A673 (cell line): ENCODE measurements at regions not wholly inside any gene's neighbourhood (a gene's known extent, or its start where the extent isn't known, plus 50 kb on each side); places are given as distances from the start of the nearest gene placed in this dataset.

Source experiments
- BruUV-seq: library from RNA; stranded (reverse); fragments of 400-500 nt; replicated peaks from 2 replicates; lab custom pipeline; 2021; lab: Mats Ljungman, UMichigan
- CTCF ChIA-PET: fragments of 300-600 bp; sonication (Branson Sonifier 250); formaldehyde crosslinking; loops from one replicate; lab custom pipeline; 2022; ENCODE audit warnings: antibody characterized with exemption; lab: Charles Lee
- POLR2A ChIA-PET: fragments of 300-600 bp; sonication (Branson Sonifier 250); formaldehyde crosslinking; loops from one replicate; lab custom pipeline; 2022; ENCODE audit warnings: antibody characterized with exemption; ENCODE audit not compliant: low non-redundant PET; lab: Charles Lee
- DNase-seq: peaks from one replicate; pipeline ENCODE4 v3.0.0-alpha.2; 2015; ENCODE audit warnings: low spot score
- H3K27ac ChIP-seq: fragments of 200-600 bp; sonication (generic); 2 replicates; pipeline ENCODE4 v1.5.1; 2016; ENCODE audit warnings: mixed run types, low read depth, mild to moderate bottlenecking, mixed read lengths, antibody characterized with exemption, low read length; ENCODE audit not compliant: poor library complexity, severe bottlenecking
- H3K27me3 ChIP-seq: fragments of 200-600 bp; sonication (generic); replicated peaks from 2 replicates; pipeline ENCODE4 v1.6.1; 2017; ENCODE audit warnings: mixed run types, low read depth, mild to moderate bottlenecking, mixed read lengths, antibody characterized with exemption, low read length; ENCODE audit not compliant: insufficient read depth, poor library complexity
- H3K36me3 ChIP-seq: fragments of 200-600 bp; sonication (generic); 2 replicates; pipeline ENCODE4 v1.6.1; 2016; ENCODE audit warnings: mixed run types, mild to moderate bottlenecking, mixed read lengths, antibody characterized with exemption, low read length; ENCODE audit not compliant: insufficient read depth, poor library complexity, severe bottlenecking
- H3K4me1 ChIP-seq: fragments of 200-600 bp; sonication (generic); 2 replicates; pipeline ENCODE4 v1.6.1; 2017; ENCODE audit warnings: mixed run types, mild to moderate bottlenecking, mixed read lengths, antibody characterized with exemption, low read length; ENCODE audit not compliant: insufficient read depth, poor library complexity, severe bottlenecking
- H3K4me3 ChIP-seq: fragments of 200-600 bp; sonication (generic); 2 replicates; pipeline ENCODE4 v1.5.1; 2016; ENCODE audit warnings: low read depth, mixed run types, mild to moderate bottlenecking, mixed read lengths, low read length; ENCODE audit not compliant: poor library complexity, severe bottlenecking
- H3K9me3 ChIP-seq: fragments of 200-600 bp; sonication (generic); 2 replicates; pipeline ENCODE4 v1.6.1; 2016; ENCODE audit warnings: mixed run types, low read depth, mild to moderate bottlenecking, mixed read lengths, antibody characterized with exemption, low read length; ENCODE audit not compliant: poor library complexity, severe bottlenecking
- EZH2 ChIP-seq: fragments of 200-600 bp; sonication (generic); IDR thresholded peaks from 2 replicates; pipeline ENCODE4 v1.6.1; 2017; ENCODE audit warnings: borderline replicate concordance, low read depth, mild to moderate bottlenecking, mixed read lengths, antibody characterized with exemption, low read length; ENCODE audit not compliant: poor library complexity, severe bottlenecking
- intact Hi-C: fragments of 100-400 bp; cut with micrococcal nuclease; formaldehyde crosslinking; loops from one replicate; pipeline ENCODE4 v1.10.0; 2022; ENCODE audit not compliant: unreplicated experiment
- TF ChIP-seq, protein P1 (sequence below): fragments of 300-800, 200-600 bp; sonication (generic); conservative IDR thresholded peaks from 2 replicates; pipeline ENCODE4 v1.5.1; 2017; ENCODE audit warnings: low read depth, mild to moderate bottlenecking, antibody characterized with exemption, low read length, moderate library complexity, mixed read lengths

DNA sequence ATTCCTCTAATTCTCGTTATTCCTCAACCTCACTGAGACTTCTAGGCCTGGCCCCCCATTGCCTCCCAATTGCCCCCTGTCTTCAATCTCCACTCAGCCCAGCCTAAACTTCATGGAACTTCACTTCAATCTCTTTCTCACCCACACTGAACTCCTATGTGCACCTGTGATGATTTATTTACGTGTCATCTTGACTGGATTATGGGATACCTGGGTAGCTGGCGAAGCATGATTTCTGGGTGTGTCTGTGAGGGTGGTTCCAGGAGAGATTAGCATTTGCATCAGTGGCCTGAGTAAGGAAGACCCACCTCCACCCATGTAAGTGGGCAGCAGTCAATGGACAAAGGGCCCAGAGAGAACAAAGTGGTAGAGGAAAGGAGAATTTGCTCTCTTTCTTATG, 587.0 kb downstream of the NPHP4 start:
- no peaks in the 10 kb centered on the region for H3K4me1 ChIP-seq
- no peaks in the 10 kb centered on the region for H3K9me3 ChIP-seq
- intact Hi-C loops, result no loop called here
- no peaks in the 10 kb centered on the region for H3K36me3 ChIP-seq
- POLR2A ChIA-PET, result no interaction called here
- CTCF ChIA-PET, result no interaction called here
- no peaks in the 10 kb centered on the region for H3K27me3 ChIP-seq
- no TSS peak for BruUV-seq
- TF ChIP-seq EZH2, result no peak
- TF ChIP-seq, protein P1, sequence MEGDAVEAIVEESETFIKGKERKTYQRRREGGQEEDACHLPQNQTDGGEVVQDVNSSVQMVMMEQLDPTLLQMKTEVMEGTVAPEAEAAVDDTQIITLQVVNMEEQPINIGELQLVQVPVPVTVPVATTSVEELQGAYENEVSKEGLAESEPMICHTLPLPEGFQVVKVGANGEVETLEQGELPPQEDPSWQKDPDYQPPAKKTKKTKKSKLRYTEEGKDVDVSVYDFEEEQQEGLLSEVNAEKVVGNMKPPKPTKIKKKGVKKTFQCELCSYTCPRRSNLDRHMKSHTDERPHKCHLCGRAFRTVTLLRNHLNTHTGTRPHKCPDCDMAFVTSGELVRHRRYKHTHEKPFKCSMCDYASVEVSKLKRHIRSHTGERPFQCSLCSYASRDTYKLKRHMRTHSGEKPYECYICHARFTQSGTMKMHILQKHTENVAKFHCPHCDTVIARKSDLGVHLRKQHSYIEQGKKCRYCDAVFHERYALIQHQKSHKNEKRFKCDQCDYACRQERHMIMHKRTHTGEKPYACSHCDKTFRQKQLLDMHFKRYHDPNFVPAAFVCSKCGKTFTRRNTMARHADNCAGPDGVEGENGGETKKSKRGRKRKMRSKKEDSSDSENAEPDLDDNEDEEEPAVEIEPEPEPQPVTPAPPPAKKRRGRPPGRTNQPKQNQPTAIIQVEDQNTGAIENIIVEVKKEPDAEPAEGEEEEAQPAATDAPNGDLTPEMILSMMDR, result no peak
- H3K4me3 ChIP-seq, result no peak overlapping the region
- DNase-seq, result no peak
- no peak overlapping the region for H3K27ac ChIP-seq

DNA sequence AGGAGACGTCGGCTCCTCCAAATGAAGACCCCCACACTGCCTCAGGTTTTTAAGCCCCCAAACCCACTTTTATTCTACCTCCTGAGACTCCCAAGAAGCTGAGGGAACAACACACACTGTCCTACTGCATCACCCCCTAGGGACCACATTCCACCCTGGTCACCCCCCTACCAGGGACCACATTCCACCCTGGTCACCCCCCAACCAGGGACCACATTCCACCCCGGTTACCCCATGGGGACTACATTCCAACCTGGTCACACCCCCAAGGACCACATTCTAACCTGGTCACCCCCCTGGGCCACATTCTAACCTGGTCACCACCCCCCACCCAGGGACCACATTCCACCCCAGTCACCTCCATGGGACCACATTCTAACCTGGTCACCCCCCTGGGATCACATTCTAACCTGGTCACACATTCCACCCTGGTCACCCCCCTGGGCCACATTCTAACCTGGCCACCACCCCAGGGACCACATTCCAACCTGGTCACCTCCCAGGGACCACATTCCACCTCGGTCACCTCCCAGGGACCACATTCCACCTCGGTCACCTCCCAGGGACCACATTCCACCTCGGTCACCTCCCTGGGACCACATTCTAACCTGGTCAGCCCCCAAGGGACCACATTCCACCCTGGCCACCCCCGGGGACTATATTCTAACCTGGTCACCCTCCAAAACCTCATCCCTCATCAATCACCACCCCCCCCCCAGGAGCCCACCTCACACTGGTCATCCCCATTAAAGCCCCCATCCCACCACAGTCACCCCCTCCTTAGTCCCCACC, 587.6 kb downstream of the NPHP4 start:
- no peaks in the 10 kb centered on the region for H3K4me1 ChIP-seq
- no TSS peak for BruUV-seq
- no peaks in the 10 kb centered on the region for H3K9me3 ChIP-seq
- TF ChIP-seq, protein P1, result no peak
- no peak for TF ChIP-seq EZH2
- H3K4me3 ChIP-seq, result no peak overlapping the region
- no peak for DNase-seq
- CTCF ChIA-PET, result no interaction called here
- intact Hi-C loops, result no loop called here
- H3K27ac ChIP-seq, result no peak overlapping the region
- no peaks in the 10 kb centered on the region for H3K27me3 ChIP-seq
- POLR2A ChIA-PET, result no interaction called here
- no peaks in the 10 kb centered on the region for H3K36me3 ChIP-seq

DNA sequence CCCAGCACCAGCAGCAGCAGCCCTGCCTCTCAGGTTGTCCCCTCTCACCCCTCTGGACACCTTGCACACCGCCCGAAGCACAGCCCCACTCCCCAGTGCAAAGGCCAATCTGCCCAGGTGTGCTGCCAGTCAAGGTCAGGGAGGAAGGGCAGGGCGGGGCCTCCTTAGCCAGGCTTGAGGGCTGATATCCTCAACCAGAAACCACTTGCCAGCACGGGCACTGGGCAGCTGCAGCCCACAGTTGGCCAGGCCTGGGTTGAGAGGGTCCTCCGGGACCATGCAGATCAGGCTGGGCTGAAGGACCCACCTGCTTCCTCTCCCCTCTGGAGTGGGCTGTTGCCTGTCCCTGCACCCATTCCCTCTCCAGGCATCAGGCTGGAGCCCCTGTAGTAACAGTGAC, 588.3 kb downstream of the NPHP4 start:
- CTCF ChIA-PET, result no interaction called here
- H3K4me1 ChIP-seq, result no peaks in the 10 kb centered on the region
- TF ChIP-seq, protein P1, result no peak
- no peak for TF ChIP-seq EZH2
- DNase-seq, result no peak
- no peak overlapping the region for H3K27ac ChIP-seq
- no TSS peak for BruUV-seq
- H3K9me3 ChIP-seq, result no peaks in the 10 kb centered on the region
- no peaks in the 10 kb centered on the region for H3K36me3 ChIP-seq
- intact Hi-C loops, result no loop called here
- no peaks in the 10 kb centered on the region for H3K27me3 ChIP-seq
- no peak overlapping the region for H3K4me3 ChIP-seq
- POLR2A ChIA-PET, result no interaction called here
